ENCODE measurements at regions not wholly inside any gene's neighbourhood (a gene's known extent, or its start where the extent isn't known, plus 50 kb on each side); places are given as distances from the start of the nearest gene placed in this dataset.

GRCh38 chr9:38342532-38342931 lies 50.0 kb upstream of the ALDH1B1 start:
- no peaks in the 10 kb centered on the region for H3K9me3 ChIP-seq
- intact Hi-C loops (cut with DNase I): loop anchor here (10.0 kb wide), 1 partner anchor 178 kb away; no protein-coding TSS in a partner anchor
- H3K27me3 ChIP-seq: no peaks in the 10 kb centered on the region
- no peak overlapping the region for H3K4me3 ChIP-seq
- no peak overlapping the region for H3K27ac ChIP-seq
- TF ChIP-seq POLR2A (IDR thresholded peaks at IDR 0.05) (no peak), CTCF (IDR thresholded peaks at IDR 0.05) (no peak)
- 69% methylated on average over 3 of the region's 3 CpGs for whole genome bisulfite sequencing, 2 donors
- ATAC-seq (no peak), DNase-seq (peak in 1 of 4 donors; percentile 2)
- H3K36me3 ChIP-seq (replicated peaks in 1 of 2; ENCODE audit: insufficient read depth in 1 of 2, low read depth in 2 of 2): no peaks in the 10 kb centered on the region
- H3K4me1 ChIP-seq: peaks cover 24% of the 10 kb centered on the region

- Histone ChIP-seq H3K4me1 (peaks cover 28% of the 10 kb centered on the region), H3K4me3 (no peak overlapping the region), H3K27ac (no peak overlapping the region), H3K9me3 (no peaks in the 10 kb centered on the region), H3K36me3 (replicated peaks in 1 of 2; ENCODE audit: insufficient read depth in 1 of 2, low read depth in 2 of 2) (no peaks in the 10 kb centered on the region), H3K27me3 (no peaks in the 10 kb centered on the region)
- WGBS, 2 donors: 81 to 90% methylated on average over 4 of the region's 4 CpGs
- DNase-seq: no peak
- intact Hi-C loops (cut with DNase I): loop anchor here (10.0 kb wide), 1 partner anchor 177 kb away; no protein-coding TSS in a partner anchor
- no peak for TF ChIP-seq CTCF (IDR thresholded peaks at IDR 0.05)
- TF ChIP-seq POLR2A (IDR thresholded peaks at IDR 0.05): no peak
- ATAC-seq: no peak
Observed at GRCh38 chr9:38342096-38342495, 50.4 kb upstream of the ALDH1B1 start.

GRCh38 chr9:38339496-38339895 lies 53.0 kb upstream of the ALDH1B1 start:
- intact Hi-C loops (cut with DNase I): no loop called here

GRCh38 chr9:38339087-38339486 lies 53.4 kb upstream of the ALDH1B1 start:
- peaks cover 40% of the 10 kb centered on the region for H3K4me1 ChIP-seq
- H3K9me3 ChIP-seq: no peaks in the 10 kb centered on the region
- no peak overlapping the region for H3K4me3 ChIP-seq
- intact Hi-C loops (cut with DNase I): no loop called here
- TF ChIP-seq CTCF (IDR thresholded peaks at IDR 0.05) (peak in 4 of 7 experiments; percentile 18 to 32 (median 24)), POLR2A (IDR thresholded peaks at IDR 0.05) (no peak)
- H3K27me3 ChIP-seq: no peaks in the 10 kb centered on the region
- peak overlapping the region; percentile 21 to 73 (median 59) for H3K27ac ChIP-seq
- peak; percentile 68 to 88 (median 76) for DNase-seq
- no peaks in the 10 kb centered on the region for H3K36me3 ChIP-seq (replicated peaks in 1 of 2; ENCODE audit: insufficient read depth in 1 of 2, low read depth in 2 of 2)
- WGBS, 2 donors: 5 to 7% methylated on average over 3 of the region's 3 CpGs
- peak; percentile 90 for ATAC-seq

More at GRCh38 chr9:38339496-38339895, 53.0 kb upstream of the ALDH1B1 start:
- WGBS, 2 donors: 87 to 90% methylated on average over 2 of the region's 2 CpGs
- Histone ChIP-seq H3K4me1 (peaks cover 36% of the 10 kb centered on the region), H3K27ac (peak overlapping the region in 2 of 4 donors; percentile 67 to 73), H3K36me3 (replicated peaks in 1 of 2; ENCODE audit: insufficient read depth in 1 of 2, low read depth in 2 of 2) (no peaks in the 10 kb centered on the region), H3K4me3 (no peak overlapping the region), H3K9me3 (no peaks in the 10 kb centered on the region), H3K27me3 (no peaks in the 10 kb centered on the region)
- DNase-seq (no peak), ATAC-seq (no peak)
- TF ChIP-seq POLR2A (IDR thresholded peaks at IDR 0.05) (no peak), CTCF (IDR thresholded peaks at IDR 0.05) (no peak)

- peaks cover 44% of the 10 kb centered on the region for H3K4me1 ChIP-seq
- 36 to 38% methylated on average over 5 of the region's 5 CpGs for WGBS, 2 donors
- TF ChIP-seq CTCF (IDR thresholded peaks at IDR 0.05) (no peak), POLR2A (IDR thresholded peaks at IDR 0.05) (peak in 1 of 3 donors; percentile 15)
- DNase-seq (peak in 3 of 4 donors; percentile 18 to 29 (median 20)), ATAC-seq (peak; percentile 64)
- intact Hi-C loops (cut with DNase I): no loop called here
- no peak overlapping the region for H3K4me3 ChIP-seq
- no peaks in the 10 kb centered on the region for H3K27me3 ChIP-seq
- peak overlapping the region; percentile 21 to 73 (median 59) for H3K27ac ChIP-seq
- no peaks in the 10 kb centered on the region for H3K9me3 ChIP-seq
- H3K36me3 ChIP-seq (replicated peaks in 1 of 2; ENCODE audit: insufficient read depth in 1 of 2, low read depth in 2 of 2): no peaks in the 10 kb centered on the region
Observed at GRCh38 chr9:38338342-38339018, 54.0 kb upstream of the ALDH1B1 start.

Measured in body of pancreas (tissue), 4 donors.